SU-DHL-6 (cell line): ENCODE measurements at regions not wholly inside any gene's neighbourhood (a gene's known extent, or its start where the extent isn't known, plus 50 kb on each side); places are given as distances from the start of the nearest gene placed in this dataset.

Experiments
- H2AFZ ChIP-seq: fragments of 200-600 bp; sonication (generic); 2 replicates; pipeline ENCODE4 v1.6.1; 2014; ENCODE audit warnings: low read depth, mild to moderate bottlenecking, moderate library complexity, mixed read lengths, antibody characterized with exemption, low read length; ENCODE audit not compliant: severe bottlenecking
- H3F3A ChIP-seq: fragments of 200-600 bp; shearing (Covaris generic); 2 replicates; pipeline ENCODE4 v1.6.0; 2016; ENCODE audit warnings: antibody characterized with exemption, mild to moderate bottlenecking; ENCODE audit not compliant: insufficient read depth
- H3K27ac ChIP-seq: fragments of 200-600 bp; sonication (generic); 2 replicates; pipeline ENCODE4 v1.5.1; 2016; ENCODE audit warnings: low read depth, mild to moderate bottlenecking, low read length, moderate library complexity, mixed read lengths
- H3K27me3 ChIP-seq: fragments of 200-600 bp; sonication (generic), shearing (Covaris generic); 2 replicates; pipeline ENCODE4 v1.6.0; 2014; ENCODE audit warnings: mild to moderate bottlenecking, low read length
- H3K36me3 ChIP-seq: fragments of 200-600 bp; sonication (generic); 2 replicates; pipeline ENCODE4 v1.6.1; 2014; ENCODE audit warnings: mild to moderate bottlenecking, low read length, mixed read lengths
- H3K4me2 ChIP-seq: fragments of 300-600, 200-600 bp; shearing (Covaris generic), sonication (generic); 2 replicates; pipeline ENCODE4 v1.6.0; 2014; ENCODE audit warnings: low read length, low read depth, mild to moderate bottlenecking; ENCODE audit not compliant: poor library complexity, severe bottlenecking
- H3K4me3 ChIP-seq: fragments of 200-600 bp; sonication (generic); 2 replicates; pipeline ENCODE4 v1.5.1; 2014; ENCODE audit warnings: antibody characterized with exemption, low read length, mild to moderate bottlenecking, mixed read lengths; ENCODE audit not compliant: insufficient read depth, poor library complexity, severe bottlenecking
- H3K79me2 ChIP-seq: fragments of 200-600 bp; sonication (generic); 2 replicates; pipeline ENCODE4 v1.6.1; 2014; ENCODE audit warnings: mild to moderate bottlenecking, low read length, moderate library complexity; ENCODE audit not compliant: insufficient read depth
- H3K9ac ChIP-seq: fragments of 200-600 bp; sonication (generic); 2 replicates; pipeline ENCODE4 v1.7.0; 2014; ENCODE audit warnings: mild to moderate bottlenecking, low read length
- H3K9me2 ChIP-seq: fragments of 200-600 bp; sonication (generic); replicated peaks from 2 replicates; pipeline ENCODE4 v1.6.1; 2014; ENCODE audit warnings: low read length; ENCODE audit not compliant: insufficient read depth
- H3K9me3 ChIP-seq: fragments of 200-600 bp; sonication (generic); 2 replicates; pipeline ENCODE4 v1.6.1; 2014; ENCODE audit warnings: low read length, mixed read lengths; ENCODE audit not compliant: insufficient read depth
- H4K20me1 ChIP-seq: fragments of 200-600 bp; sonication (generic); 2 replicates; pipeline ENCODE4 v1.6.1; 2014; ENCODE audit warnings: low read depth, mild to moderate bottlenecking, antibody characterized with exemption, low read length, moderate library complexity, mixed read lengths
- EZH2phosphoT487 ChIP-seq: fragments of 200-600 bp; sonication (generic), shearing (Covaris generic); conservative IDR thresholded peaks from 2 replicates; pipeline ENCODE4 v1.6.1; 2018; ENCODE audit warnings: mild to moderate bottlenecking, antibody characterized with exemption, low read length, moderate library complexity, mixed read lengths
- TF ChIP-seq, protein P1 (sequence below): fragments of 200-600 bp; sonication (generic); IDR thresholded peaks from one replicate; pipeline ENCODE4 v1.5.1; 2017; ENCODE audit warnings: antibody characterized with exemption, mild to moderate bottlenecking, low read length, moderate library complexity; ENCODE audit not compliant: insufficient read depth, poor library complexity, severe bottlenecking

GRCh38 chr2:88815282-88815681 lies 123.8 kb downstream of the RPIA start:
- H4K20me1 ChIP-seq = no peaks in the 10 kb centered on the region
- H3K9ac ChIP-seq = no peak overlapping the region
- H3F3A ChIP-seq = no peaks in the 10 kb centered on the region; the same call in 1 of the 2 replicates
- no peaks in the 10 kb centered on the region for H3K9me2 ChIP-seq
- no peak overlapping the region for H3K4me3 ChIP-seq
- peaks cover 38% of the 10 kb centered on the region for H3K9me3 ChIP-seq
- no peak overlapping the region for H2AFZ ChIP-seq
- no peaks in the 10 kb centered on the region for H3K27me3 ChIP-seq
- no peak overlapping the region for H3K4me2 ChIP-seq
- no peaks in the 10 kb centered on the region for H3K79me2 ChIP-seq
- no peak overlapping the region for H3K27ac ChIP-seq
- peaks cover 4% of the 10 kb centered on the region; the same call in 1 of the 2 replicates for H3K36me3 ChIP-seq
- TF ChIP-seq EZH2phosphoT487 = no peak
- TF ChIP-seq, protein P1, sequence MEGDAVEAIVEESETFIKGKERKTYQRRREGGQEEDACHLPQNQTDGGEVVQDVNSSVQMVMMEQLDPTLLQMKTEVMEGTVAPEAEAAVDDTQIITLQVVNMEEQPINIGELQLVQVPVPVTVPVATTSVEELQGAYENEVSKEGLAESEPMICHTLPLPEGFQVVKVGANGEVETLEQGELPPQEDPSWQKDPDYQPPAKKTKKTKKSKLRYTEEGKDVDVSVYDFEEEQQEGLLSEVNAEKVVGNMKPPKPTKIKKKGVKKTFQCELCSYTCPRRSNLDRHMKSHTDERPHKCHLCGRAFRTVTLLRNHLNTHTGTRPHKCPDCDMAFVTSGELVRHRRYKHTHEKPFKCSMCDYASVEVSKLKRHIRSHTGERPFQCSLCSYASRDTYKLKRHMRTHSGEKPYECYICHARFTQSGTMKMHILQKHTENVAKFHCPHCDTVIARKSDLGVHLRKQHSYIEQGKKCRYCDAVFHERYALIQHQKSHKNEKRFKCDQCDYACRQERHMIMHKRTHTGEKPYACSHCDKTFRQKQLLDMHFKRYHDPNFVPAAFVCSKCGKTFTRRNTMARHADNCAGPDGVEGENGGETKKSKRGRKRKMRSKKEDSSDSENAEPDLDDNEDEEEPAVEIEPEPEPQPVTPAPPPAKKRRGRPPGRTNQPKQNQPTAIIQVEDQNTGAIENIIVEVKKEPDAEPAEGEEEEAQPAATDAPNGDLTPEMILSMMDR = no peak

DNA sequence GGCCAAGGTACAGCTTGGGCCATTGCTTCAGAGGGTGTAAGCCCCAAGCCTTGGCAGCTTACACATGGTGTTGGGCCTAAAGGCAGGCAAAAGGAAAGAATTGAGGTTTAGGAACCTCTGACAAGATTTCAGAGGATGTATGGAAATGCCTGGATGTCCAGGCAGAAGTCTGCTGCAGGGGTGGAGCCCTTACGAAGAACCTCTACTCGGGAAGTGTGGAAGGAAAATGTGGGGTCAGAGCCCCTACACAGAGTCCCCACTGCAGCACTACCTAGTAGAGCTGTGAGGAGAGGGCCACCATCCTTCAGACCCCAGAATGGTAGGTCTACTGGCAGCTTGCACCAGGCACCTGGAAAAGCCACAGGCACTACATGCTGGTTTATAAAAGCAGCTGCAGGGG lies 124.2 kb downstream of the RPIA start:
- no peak overlapping the region for H3K27ac ChIP-seq
- H3K4me2 ChIP-seq = no peak overlapping the region
- no peaks in the 10 kb centered on the region for H3K79me2 ChIP-seq
- H3F3A ChIP-seq = no peaks in the 10 kb centered on the region; the same call in 1 of the 2 replicates
- no peak for TF ChIP-seq EZH2phosphoT487
- TF ChIP-seq, protein P1 = no peak
- peaks cover 4% of the 10 kb centered on the region; the same call in 1 of the 2 replicates for H3K36me3 ChIP-seq
- H3K4me3 ChIP-seq = no peak overlapping the region
- no peaks in the 10 kb centered on the region for H4K20me1 ChIP-seq
- no peak overlapping the region for H2AFZ ChIP-seq
- H3K9me3 ChIP-seq = peaks cover 38% of the 10 kb centered on the region
- no peaks in the 10 kb centered on the region for H3K27me3 ChIP-seq
- H3K9ac ChIP-seq = no peak overlapping the region
- H3K9me2 ChIP-seq = no peaks in the 10 kb centered on the region

DNA sequence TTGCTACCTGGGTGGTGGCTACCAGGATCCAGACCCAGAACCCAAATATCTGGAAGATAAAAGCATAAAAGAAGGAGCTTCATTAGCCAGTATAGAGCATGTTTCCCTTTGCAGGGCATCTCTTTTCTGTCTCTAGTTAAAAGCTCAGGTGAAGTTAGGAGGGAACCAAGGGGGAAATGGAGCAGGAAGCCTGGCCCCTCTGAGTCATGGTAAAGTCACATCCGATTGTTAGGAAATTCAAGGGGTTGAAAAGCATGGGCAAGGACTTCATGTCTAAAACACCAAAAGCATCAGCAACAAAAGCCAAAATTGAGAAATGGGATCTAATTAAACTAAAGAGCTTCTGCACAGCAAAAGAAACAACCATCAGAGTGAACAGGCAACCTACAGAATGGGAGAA lies 126.9 kb downstream of the RPIA start:
- Histone ChIP-seq H3K36me3 (peaks cover 4% of the 10 kb centered on the region; the same call in 1 of the 2 replicates), H3K9me2 (no peaks in the 10 kb centered on the region), H3K79me2 (no peaks in the 10 kb centered on the region), H3K4me3 (no peak overlapping the region), H3K27me3 (no peaks in the 10 kb centered on the region), H3K9me3 (peaks cover 38% of the 10 kb centered on the region), H3K9ac (no peak overlapping the region), H2AFZ (no peak overlapping the region), H3K4me2 (no peak overlapping the region), H3F3A (no peaks in the 10 kb centered on the region; the same call in 1 of the 2 replicates), H3K27ac (no peak overlapping the region), H4K20me1 (no peaks in the 10 kb centered on the region)
- TF ChIP-seq EZH2phosphoT487 = no peak
- TF ChIP-seq, protein P1 = no peak
